Stimulated activated CD4-positive, alpha-beta T cell treated with anti-CD3 and anti-CD28 coated beads, Interleukin-1b, Interleukin-23, amount 100 ng/mL, for 48 hours (primary cell): ENCODE measurements at regions not wholly inside any gene's neighbourhood (a gene's known extent, or its start where the extent isn't known, plus 50 kb on each side); places are given as distances from the start of the nearest gene placed in this dataset.
"Not testable (repeated sequence)": the region's sequence is repeated elsewhere in the genome, so short reads cannot be mapped to it uniquely, and the experiment has no call there.

Source experiments
- DNase-seq: peaks from one replicate; pipeline ENCODE4 v3.0.0-alpha.2; 2020

- DNase-seq, result not testable (repeated sequence)
Measured at GRCh38 chr13:108074429-108074828, 140.9 kb downstream of the LIG4 start.

- no peak for DNase-seq
Measured at GRCh38 chr13:108070925-108071324, 144.4 kb downstream of the LIG4 start.

- DNase-seq, result no peak
Measured at GRCh38 chr13:108070491-108070890, 144.8 kb downstream of the LIG4 start.

- no peak for DNase-seq
Measured at GRCh38 chr13:108069521-108070210, 145.7 kb downstream of the LIG4 start.

GRCh38 chr13:108064372-108064771 is 151.0 kb downstream of the LIG4 start:
- DNase-seq, result not testable (repeated sequence)

GRCh38 chr13:108060111-108060510 is 155.2 kb downstream of the LIG4 start:
- no peak for DNase-seq

GRCh38 chr13:108056278-108056677 is 159.1 kb downstream of the LIG4 start:
- DNase-seq, result no peak

- DNase-seq, result no peak
Measured at GRCh38 chr13:108049211-108049610, 166.1 kb downstream of the LIG4 start.

GRCh38 chr13:108044954-108045353 is 170.4 kb downstream of the LIG4 start:
- no peak for DNase-seq

GRCh38 chr13:108042866-108043265 is 172.5 kb downstream of the LIG4 start:
- DNase-seq, result not testable (repeated sequence)

GRCh38 chr13:108037348-108037747 is 178.0 kb downstream of the LIG4 start:
- no peak for DNase-seq

- no peak for DNase-seq
Measured at GRCh38 chr13:108036411-108036932, 178.9 kb downstream of the LIG4 start.

- DNase-seq, result no peak
Measured at GRCh38 chr13:108034909-108035410, 180.4 kb downstream of the LIG4 start.

GRCh38 chr13:108033800-108034707 is 181.3 kb downstream of the LIG4 start:
- DNase-seq, result no peak

GRCh38 chr13:108031865-108032264 is 183.5 kb downstream of the LIG4 start:
- DNase-seq, result no peak

GRCh38 chr13:108030769-108031168 is 184.6 kb downstream of the LIG4 start:
- DNase-seq, result no peak

- no peak for DNase-seq
Measured at GRCh38 chr13:108026680-108027410, 188.5 kb downstream of the LIG4 start.

- DNase-seq, result no peak
Measured at GRCh38 chr13:108020027-108020426, 195.3 kb downstream of the LIG4 start.

GRCh38 chr13:108018371-108018870 is 196.9 kb downstream of the LIG4 start:
- DNase-seq, result no peak

GRCh38 chr13:108006619-108007018 is 208.7 kb downstream of the LIG4 start:
- no peak for DNase-seq

- DNase-seq, result no peak
Measured at GRCh38 chr13:108005231-108005630, 210.1 kb downstream of the LIG4 start.

- DNase-seq, result no peak
Measured at GRCh38 chr13:108003626-108004025, 211.7 kb downstream of the LIG4 start.

- no peak for DNase-seq
Measured at GRCh38 chr13:108000998-108001397, 214.3 kb downstream of the LIG4 start.
